OCI-LY1 (cell line): ENCODE measurements at regions not wholly inside any gene's neighbourhood (a gene's known extent, or its start where the extent isn't known, plus 50 kb on each side); places are given as distances from the start of the nearest gene placed in this dataset.

ENCODE experiments used
- H2AFZ ChIP-seq: fragments of 200-600 bp; sonication (generic), shearing (Covaris generic); 2 replicates; pipeline ENCODE4 v1.6.0; 2014; ENCODE audit warnings: antibody characterized with exemption, mild to moderate bottlenecking, low read length
- H3F3A ChIP-seq: fragments of 200-600 bp; sonication (generic), shearing (Covaris generic); 2 replicates; pipeline ENCODE4 v1.6.0; 2014; ENCODE audit warnings: mild to moderate bottlenecking, antibody characterized with exemption, low read length, moderate library complexity; ENCODE audit not compliant: insufficient read depth
- H3K27ac ChIP-seq: fragments of 200-600 bp; sonication (generic); 2 replicates; pipeline ENCODE4 v1.5.1; 2014; ENCODE audit warnings: low read length, mixed run types, mild to moderate bottlenecking, low read depth; ENCODE audit not compliant: poor library complexity, severe bottlenecking
- H3K27me3 ChIP-seq: fragments of 200-600 bp; sonication (generic); 2 replicates; pipeline ENCODE4 v1.6.0; 2014; ENCODE audit warnings: antibody characterized with exemption, mild to moderate bottlenecking, low read length, moderate library complexity; ENCODE audit not compliant: insufficient read depth
- H3K36me3 ChIP-seq: fragments of 200-600 bp; sonication (generic); 2 replicates; pipeline ENCODE4 v1.6.1; 2014; ENCODE audit warnings: mild to moderate bottlenecking, antibody characterized with exemption, low read length, moderate library complexity, mixed read lengths; ENCODE audit not compliant: insufficient read depth
- H3K4me1 ChIP-seq: fragments of 200-600 bp; sonication (generic); 2 replicates; pipeline ENCODE4 v1.5.1; 2014; ENCODE audit warnings: mild to moderate bottlenecking, low read length, moderate library complexity; ENCODE audit not compliant: insufficient read depth, severe bottlenecking
- H3K4me2 ChIP-seq: fragments of 200-600 bp; sonication (generic), shearing (Covaris generic); 2 replicates; pipeline ENCODE4 v1.6.1; 2014; ENCODE audit warnings: low read length
- H3K4me3 ChIP-seq: fragments of 200-600 bp; sonication (generic); 2 replicates; pipeline ENCODE4 v1.5.1; 2014; ENCODE audit warnings: low read length, low read depth, mild to moderate bottlenecking, mixed read lengths; ENCODE audit not compliant: poor library complexity, severe bottlenecking
- H3K79me2 ChIP-seq: fragments of 200-600 bp; shearing (Covaris generic); 2 replicates; pipeline ENCODE4 v1.6.1; 2016; ENCODE audit warnings: mixed run types, low read length, mixed read lengths; ENCODE audit not compliant: insufficient read depth
- H3K9ac ChIP-seq: fragments of 200-600 bp; sonication (generic), shearing (Covaris generic); 2 replicates; pipeline ENCODE4 v1.6.1; 2014; ENCODE audit warnings: mild to moderate bottlenecking, low read length, mixed read lengths
- H3K9me2 ChIP-seq: fragments of 200-600 bp; sonication (generic), shearing (Covaris generic); 2 replicates; pipeline ENCODE4 v1.6.1; 2014; ENCODE audit warnings: low read depth, mild to moderate bottlenecking, low read length, mixed read lengths
- H3K9me3 ChIP-seq: fragments of 200-600 bp; shearing (Covaris generic); 2 replicates; pipeline ENCODE4 v1.6.1; 2014; ENCODE audit warnings: low read length, mixed read lengths
- H4K20me1 ChIP-seq: fragments of 200-600 bp; sonication (generic), shearing (Covaris generic); 2 replicates; pipeline ENCODE4 v1.6.0; 2016; ENCODE audit warnings: mild to moderate bottlenecking, low read length; ENCODE audit not compliant: insufficient read depth
- CTCF ChIP-seq: fragments of 200-600 bp; sonication (generic), shearing (Covaris generic); IDR thresholded peaks from 2 replicates; pipeline ENCODE4 v1.5.1; 2017; ENCODE audit warnings: mild to moderate bottlenecking, antibody characterized with exemption, low read length, moderate library complexity, mixed read lengths
- EZH2 ChIP-seq: fragments of 200-600 bp; sonication (generic), shearing (Covaris generic); IDR thresholded peaks from 2 replicates; pipeline ENCODE4 v1.8.0; 2017; ENCODE audit warnings: borderline replicate concordance, mixed run types, mild to moderate bottlenecking, antibody characterized with exemption, low read length, moderate library complexity, mixed read lengths

GRCh38 chr14:104311358-104311757 lies 173.0 kb downstream of the KIF26A start:
- TF ChIP-seq CTCF (no peak), EZH2 (no peak)
- Histone ChIP-seq H3K9me2 (no peaks in the 10 kb centered on the region), H3K4me3 (no peak overlapping the region), H3F3A (no peaks in the 10 kb centered on the region), H2AFZ (no peak overlapping the region), H4K20me1 (no peaks in the 10 kb centered on the region), H3K79me2 (no peaks in the 10 kb centered on the region), H3K9ac (no peak overlapping the region), H3K9me3 (no peaks in the 10 kb centered on the region), H3K4me2 (no peak overlapping the region), H3K4me1 (no peaks in the 10 kb centered on the region), H3K27me3 (no peaks in the 10 kb centered on the region), H3K27ac (no peak overlapping the region), H3K36me3 (no peaks in the 10 kb centered on the region)

- Histone ChIP-seq H3K27ac (no peak overlapping the region), H2AFZ (no peak overlapping the region), H3F3A (no peaks in the 10 kb centered on the region), H3K9me3 (no peaks in the 10 kb centered on the region), H3K9me2 (no peaks in the 10 kb centered on the region), H3K4me1 (no peaks in the 10 kb centered on the region), H3K27me3 (no peaks in the 10 kb centered on the region), H4K20me1 (no peaks in the 10 kb centered on the region), H3K4me3 (no peak overlapping the region), H3K9ac (no peak overlapping the region), H3K79me2 (no peaks in the 10 kb centered on the region), H3K4me2 (no peak overlapping the region), H3K36me3 (no peaks in the 10 kb centered on the region)
- TF ChIP-seq CTCF (no peak), EZH2 (no peak)
Observed at GRCh38 chr14:104313674-104314073, 175.3 kb downstream of the KIF26A start.

- no peaks in the 10 kb centered on the region for H3K36me3 ChIP-seq
- no peaks in the 10 kb centered on the region for H4K20me1 ChIP-seq
- no peaks in the 10 kb centered on the region for H3K79me2 ChIP-seq
- no peak overlapping the region for H2AFZ ChIP-seq
- H3K27me3 ChIP-seq: no peaks in the 10 kb centered on the region
- H3K9ac ChIP-seq: no peak overlapping the region
- H3K4me3 ChIP-seq: no peak overlapping the region
- TF ChIP-seq CTCF: no peak
- H3K4me2 ChIP-seq: no peak overlapping the region
- no peaks in the 10 kb centered on the region for H3K9me3 ChIP-seq
- H3K4me1 ChIP-seq: no peaks in the 10 kb centered on the region
- no peaks in the 10 kb centered on the region for H3K9me2 ChIP-seq
- no peaks in the 10 kb centered on the region for H3F3A ChIP-seq
- no peak overlapping the region for H3K27ac ChIP-seq
Observed at GRCh38 chr14:104314251-104314941, 176.0 kb downstream of the KIF26A start.
